ENCODE measurements at regions not wholly inside any gene's neighbourhood (a gene's known extent, or its start where the extent isn't known, plus 50 kb on each side); places are given as distances from the start of the nearest gene placed in this dataset.

- CTCF ChIA-PET: no interaction called here
Measured at GRCh38 chrY:12459965-12460364, 241.1 kb upstream of the USP9Y start.

GRCh38 chrY:12464155-12464554 is 236.9 kb upstream of the USP9Y start:
- H3K9me3 Mint-ChIP-seq: no peaks in the 10 kb centered on the region
- Histone ChIP-seq H3K4me3 (ENCODE audit: low read length) (no peak overlapping the region), H3K27ac (ENCODE audit: low read depth in 1 of 2, low read length in 2 of 2) (no peak overlapping the region), H3K4me1 (ENCODE audit: insufficient read depth, low read length) (no peaks in the 10 kb centered on the region), H3K27me3 (ENCODE audit: control insufficient read depth in 1 of 2, insufficient read depth in 2 of 2, low read length in 2 of 2) (no peaks in the 10 kb centered on the region), H3K36me3 (ENCODE audit: insufficient read depth, low read length) (no peaks in the 10 kb centered on the region), H3K9me3 (ENCODE audit: control insufficient read depth in 1 of 2, insufficient read depth in 1 of 2, low read length in 2 of 2) (no peaks in the 10 kb centered on the region)
- H3K36me3 Mint-ChIP-seq (ENCODE audit: low read depth): no peaks in the 10 kb centered on the region
- no peak overlapping the region for H3K27ac Mint-ChIP-seq
- intact Hi-C loops (cut with DNase I, micrococcal nuclease): no loop called here
- TF ChIP-seq CTCF (IDR thresholded peaks at IDR 0.05): no peak
- ChIA-PET CTCF (no interaction called here), POLR2A (no interaction called here)
- ATAC-seq (ENCODE audit: poor library complexity) (no peak), DNase-seq (no peak)
- no peaks in the 10 kb centered on the region for H3K4me1 Mint-ChIP-seq (ENCODE audit: low read depth)
- no peaks in the 10 kb centered on the region for H3K27me3 Mint-ChIP-seq
- H3K4me3 Mint-ChIP-seq: no peak overlapping the region

More at GRCh38 chrY:12459965-12460364, 241.1 kb upstream of the USP9Y start:
- H3K27ac ChIP-seq (ENCODE audit: low read depth in 1 of 2, low read length in 2 of 2): no peak overlapping the region
- H3K9me3 ChIP-seq (ENCODE audit: control insufficient read depth in 1 of 2, insufficient read depth in 1 of 2, low read length in 2 of 2): no peaks in the 10 kb centered on the region
- DNase-seq: no peak
- H3K4me1 ChIP-seq (ENCODE audit: insufficient read depth, low read length): no peaks in the 10 kb centered on the region
- no peaks in the 10 kb centered on the region for H3K36me3 Mint-ChIP-seq (ENCODE audit: low read depth)
- no peaks in the 10 kb centered on the region for H3K9me3 Mint-ChIP-seq
- H3K36me3 ChIP-seq (ENCODE audit: insufficient read depth, low read length): no peaks in the 10 kb centered on the region
- no peaks in the 10 kb centered on the region for H3K4me1 Mint-ChIP-seq (ENCODE audit: low read depth)
- no peaks in the 10 kb centered on the region for H3K27me3 ChIP-seq (ENCODE audit: control insufficient read depth in 1 of 2, insufficient read depth in 2 of 2, low read length in 2 of 2)
- intact Hi-C loops (cut with DNase I, micrococcal nuclease): no loop called here
- POLR2A ChIA-PET: no interaction called here
- H3K27ac Mint-ChIP-seq: no peak overlapping the region
- H3K4me3 ChIP-seq (ENCODE audit: low read length): no peak overlapping the region
- no peaks in the 10 kb centered on the region for H3K27me3 Mint-ChIP-seq
- TF ChIP-seq CTCF (IDR thresholded peaks at IDR 0.05): no peak
- H3K4me3 Mint-ChIP-seq: no peak overlapping the region
- no peak for ATAC-seq (ENCODE audit: poor library complexity)

DNA sequence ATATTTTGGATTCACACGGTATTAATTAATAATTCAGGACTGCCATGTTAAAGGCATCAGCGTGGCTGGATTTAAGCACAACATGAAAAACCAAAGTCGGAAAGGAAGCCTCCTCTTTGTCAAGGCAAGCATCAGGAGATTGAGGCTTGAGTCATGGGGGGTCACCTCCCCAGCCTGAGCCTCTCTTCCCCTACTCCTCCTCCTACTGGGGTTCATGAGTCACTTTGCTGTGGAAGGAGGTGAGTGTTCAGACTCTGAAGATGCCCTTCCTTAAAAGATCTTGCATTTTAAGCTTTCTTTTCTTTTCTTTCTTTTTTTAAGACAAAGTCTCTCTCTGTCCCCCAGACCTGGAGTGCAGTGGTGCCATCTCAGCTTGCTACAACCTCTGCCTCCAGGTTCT is 235.3 kb upstream of the USP9Y start:
- DNase-seq: no peak
- no peaks in the 10 kb centered on the region for H3K9me3 ChIP-seq (ENCODE audit: control insufficient read depth in 1 of 2, insufficient read depth in 1 of 2, low read length in 2 of 2)
- no peak for TF ChIP-seq CTCF (IDR thresholded peaks at IDR 0.05)
- H3K36me3 ChIP-seq (ENCODE audit: insufficient read depth, low read length): no peaks in the 10 kb centered on the region
- Mint-ChIP-seq H3K4me1 (ENCODE audit: low read depth) (no peaks in the 10 kb centered on the region), H3K36me3 (ENCODE audit: low read depth) (no peaks in the 10 kb centered on the region), H3K27ac (no peak overlapping the region), H3K4me3 (no peak overlapping the region), H3K9me3 (no peaks in the 10 kb centered on the region), H3K27me3 (no peaks in the 10 kb centered on the region)
- H3K27ac ChIP-seq (ENCODE audit: low read depth in 1 of 2, low read length in 2 of 2): no peak overlapping the region
- no peaks in the 10 kb centered on the region for H3K27me3 ChIP-seq (ENCODE audit: control insufficient read depth in 1 of 2, insufficient read depth in 2 of 2, low read length in 2 of 2)
- no peaks in the 10 kb centered on the region for H3K4me1 ChIP-seq (ENCODE audit: insufficient read depth, low read length)
- POLR2A ChIA-PET: no interaction called here
- CTCF ChIA-PET: no interaction called here
- no peak overlapping the region for H3K4me3 ChIP-seq (ENCODE audit: low read length)
- ATAC-seq (ENCODE audit: poor library complexity): no peak
- intact Hi-C loops (cut with DNase I, micrococcal nuclease): no loop called here
